ENCODE measurements at regions not wholly inside any gene's neighbourhood (a gene's known extent, or its start where the extent isn't known, plus 50 kb on each side); places are given as distances from the start of the nearest gene placed in this dataset.
"Not testable (repeated sequence)": the region's sequence is repeated elsewhere in the genome, so short reads cannot be mapped to it uniquely, and the experiment has no call there.

- not testable (repeated sequence) for DNase-seq
These were observed 916.6 kb downstream of the BRD1 start for GRCh38 chr22:48911067-48911466.

DNA sequence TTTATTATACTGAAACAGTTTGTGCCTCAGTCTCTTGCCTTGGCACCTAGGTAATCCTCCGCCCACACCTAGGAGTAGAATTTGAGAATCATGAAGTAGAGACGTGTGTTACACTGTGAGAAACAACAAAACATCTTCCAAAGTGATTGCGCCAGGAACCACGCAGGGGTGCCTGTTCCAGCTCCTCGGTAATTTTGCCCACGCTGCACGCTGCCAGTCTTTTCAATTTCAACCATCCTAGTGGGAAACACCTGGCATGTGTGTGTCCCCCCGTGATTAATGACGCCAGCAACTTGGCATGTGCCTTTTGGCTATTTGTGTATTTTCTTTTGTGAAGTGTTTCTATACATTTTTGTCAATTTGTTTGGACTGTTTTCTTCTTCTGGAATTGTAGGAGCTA lies 919.1 kb downstream of the BRD1 start:
- no peak for DNase-seq

DNA sequence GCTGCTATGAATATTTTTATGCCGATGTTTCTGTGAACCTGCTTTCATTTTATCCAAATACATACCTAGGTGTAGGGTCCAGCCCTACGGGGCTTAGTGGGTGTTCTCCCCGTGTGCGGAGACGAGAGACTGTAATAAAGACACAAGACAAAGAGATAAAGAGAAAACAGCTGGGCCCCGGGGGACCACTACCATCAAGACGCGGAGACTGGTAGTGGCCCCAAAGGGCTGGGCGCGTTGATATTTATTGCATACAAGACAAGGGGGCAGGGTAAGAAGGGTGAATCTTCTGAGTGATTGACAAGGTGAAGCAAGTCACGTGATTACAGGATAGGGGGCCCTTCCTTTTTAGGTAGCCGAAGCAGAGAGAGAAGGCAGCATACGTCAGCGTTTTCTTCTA lies 920.1 kb downstream of the BRD1 start:
- no peak for DNase-seq

DNA sequence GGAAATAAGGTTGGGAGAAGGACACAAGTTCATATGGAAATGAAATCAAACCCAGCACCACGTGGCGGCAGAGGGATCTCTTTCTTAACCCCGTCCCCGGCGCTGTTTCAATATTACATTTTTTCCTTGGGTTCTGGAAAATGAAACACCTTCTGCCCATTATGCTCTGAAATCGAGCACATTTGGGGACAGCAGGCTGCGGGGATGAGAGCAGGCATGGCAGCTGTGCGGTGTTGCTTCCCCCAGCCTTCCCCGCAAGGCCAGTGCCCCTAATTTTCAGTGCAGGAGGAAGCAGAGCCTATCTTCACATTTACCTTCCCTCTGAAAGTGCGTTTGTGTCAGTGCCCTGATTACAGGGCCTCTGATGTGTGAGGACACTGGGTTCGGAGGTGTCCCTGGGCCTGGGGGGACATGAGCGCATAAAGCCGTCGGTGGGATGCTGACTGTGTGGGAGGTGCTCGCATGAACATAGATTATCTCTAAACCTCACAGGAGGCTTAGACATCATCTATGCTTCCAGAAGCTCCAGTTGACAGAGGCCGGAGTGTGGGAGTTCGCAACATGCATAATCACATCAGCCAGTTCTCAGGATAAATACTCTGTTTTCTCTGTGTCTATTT lies 921.3 kb downstream of the BRD1 start:
- peak; percentile 3 for DNase-seq

DNA sequence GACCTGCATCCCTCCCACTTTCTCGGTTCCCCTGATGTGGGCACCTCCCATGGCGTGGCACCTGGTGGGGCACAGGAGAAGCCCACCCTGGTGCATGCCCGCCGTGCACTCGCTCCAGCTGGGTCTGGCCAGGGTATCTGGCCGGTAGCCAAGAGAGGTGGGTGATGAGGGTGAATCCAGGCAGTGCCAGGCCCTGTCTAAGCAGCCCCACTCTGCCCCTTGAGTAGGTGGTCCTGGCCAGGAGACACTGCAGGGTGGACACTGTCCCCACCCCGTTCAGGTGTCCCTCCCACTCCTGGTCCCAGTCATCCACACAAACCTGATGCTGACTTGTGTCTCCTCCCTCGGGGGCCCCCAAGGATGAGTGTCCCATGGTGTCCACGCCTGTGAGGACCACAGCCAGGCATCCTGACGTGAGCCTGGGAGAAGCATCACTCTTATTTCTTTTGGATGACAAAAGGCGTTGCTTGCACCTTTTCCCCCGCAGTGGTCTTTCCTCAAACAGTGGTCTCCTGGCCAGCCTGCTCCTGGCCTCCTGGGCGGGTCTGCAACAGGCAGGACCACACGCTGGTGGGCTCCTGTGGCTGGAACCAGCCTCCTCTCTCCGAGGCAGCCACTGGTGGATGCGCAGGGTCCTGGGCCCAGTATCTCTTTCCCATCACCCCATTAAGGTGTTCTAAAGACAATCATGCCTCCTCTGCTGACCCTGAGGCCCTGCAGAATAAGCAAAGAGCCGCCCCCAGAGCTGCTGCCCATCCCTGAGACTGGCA lies 922.3 kb downstream of the BRD1 start:
- DNase-seq: peak; percentile 7

- peak; percentile 8 for DNase-seq
These were observed 924.6 kb downstream of the BRD1 start for GRCh38 chr22:48902983-48903650.

GRCh38 chr22:48902001-48902869 lies 925.4 kb downstream of the BRD1 start:
- DNase-seq: peak; percentile 10

DNA sequence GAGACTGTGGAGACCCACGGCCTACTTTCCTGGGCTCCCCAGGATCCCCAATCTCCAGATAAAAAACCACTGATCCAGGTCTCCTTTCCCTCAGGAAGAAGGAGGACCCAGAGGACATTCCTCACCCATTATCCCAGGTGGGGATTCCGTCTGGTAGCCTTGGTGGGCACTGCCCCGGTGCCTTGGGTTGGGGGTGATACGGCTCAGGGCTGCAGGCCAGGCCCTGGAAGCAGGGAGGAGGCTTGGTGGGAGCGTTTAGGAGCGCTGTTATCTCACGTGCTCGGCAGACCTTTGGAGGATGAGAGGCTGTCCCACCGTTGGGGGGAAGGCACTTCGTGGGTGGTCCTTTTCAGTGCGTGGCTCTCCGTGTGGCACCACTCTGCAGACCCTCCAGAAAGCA lies 926.3 kb downstream of the BRD1 start:
- DNase-seq: peak; percentile 7

DNA sequence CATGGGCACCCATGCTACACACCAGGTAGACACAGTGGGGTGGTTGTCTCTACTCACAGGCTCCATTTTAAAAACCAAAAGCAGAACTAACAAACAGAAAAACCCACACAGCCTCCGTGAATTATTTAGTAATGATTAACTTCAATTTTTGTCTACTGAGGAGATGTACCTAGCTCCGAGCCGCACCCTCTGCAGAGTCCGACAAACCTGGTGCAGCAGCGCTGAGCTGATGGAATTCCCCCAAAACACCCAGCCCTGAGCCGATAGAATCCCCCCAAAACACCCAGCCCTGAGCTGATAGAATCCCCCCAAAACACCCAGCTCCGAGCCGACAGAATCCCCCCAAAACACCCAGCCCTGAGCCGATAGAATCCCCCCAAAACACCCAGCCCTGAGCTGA lies 927.0 kb downstream of the BRD1 start:
- DNase-seq: peak; percentile 1

DNA sequence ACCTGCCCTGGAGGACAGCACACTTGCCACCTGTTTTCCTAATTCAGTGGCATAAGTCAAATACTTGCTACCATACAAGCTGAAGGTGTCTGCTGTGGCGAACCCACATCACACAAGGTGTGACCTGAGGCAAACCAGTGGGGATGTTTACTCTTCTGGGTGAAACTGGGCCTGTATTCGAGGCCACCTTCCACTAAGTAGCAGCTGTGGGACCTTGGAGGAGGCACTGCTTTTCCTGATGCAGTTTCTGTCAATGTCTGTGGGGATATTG lies 927.4 kb downstream of the BRD1 start:
- DNase-seq: peak; percentile 1

DNA sequence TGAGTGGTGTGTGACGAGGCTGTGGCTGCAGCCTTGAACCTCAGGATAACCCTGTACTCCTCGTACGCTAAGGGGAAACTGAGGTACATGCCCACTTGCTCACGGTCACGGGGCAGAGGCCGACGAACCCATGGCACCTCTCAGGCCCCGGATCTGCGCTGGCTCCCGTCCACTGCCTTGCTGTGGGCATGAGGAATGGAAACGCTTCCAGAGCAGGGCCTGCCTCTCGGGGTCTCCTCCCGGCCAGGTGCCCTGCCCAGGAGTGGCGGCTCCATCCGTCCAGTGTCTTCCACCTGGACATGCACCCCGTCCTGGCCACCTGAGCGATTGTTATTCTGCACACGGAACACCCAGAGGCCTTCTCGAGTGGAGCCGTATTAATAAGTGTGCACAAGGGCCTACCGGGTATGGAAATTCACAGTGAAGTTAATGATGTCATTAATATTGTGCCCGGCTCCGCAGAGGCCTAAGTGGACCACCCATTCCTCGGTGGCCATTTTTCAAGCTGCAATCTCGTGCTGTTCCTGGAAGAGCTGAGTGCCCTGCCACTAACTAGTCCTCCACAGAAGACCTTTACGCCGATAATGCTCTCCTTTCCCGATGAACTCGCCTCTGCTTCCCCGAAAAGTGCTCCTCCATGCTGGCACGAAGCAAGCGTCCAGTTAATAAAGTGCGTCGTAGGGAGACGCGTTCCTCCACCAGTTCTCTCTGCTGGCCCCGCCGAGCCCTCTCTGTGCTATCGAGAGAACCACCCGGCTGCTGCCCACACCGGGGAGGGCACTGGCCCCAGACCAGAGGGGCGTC lies 927.9 kb downstream of the BRD1 start:
- peak; percentile 9 for DNase-seq

- peak; percentile 8 for DNase-seq
These were observed 929.0 kb downstream of the BRD1 start for GRCh38 chr22:48898524-48899250.

DNA sequence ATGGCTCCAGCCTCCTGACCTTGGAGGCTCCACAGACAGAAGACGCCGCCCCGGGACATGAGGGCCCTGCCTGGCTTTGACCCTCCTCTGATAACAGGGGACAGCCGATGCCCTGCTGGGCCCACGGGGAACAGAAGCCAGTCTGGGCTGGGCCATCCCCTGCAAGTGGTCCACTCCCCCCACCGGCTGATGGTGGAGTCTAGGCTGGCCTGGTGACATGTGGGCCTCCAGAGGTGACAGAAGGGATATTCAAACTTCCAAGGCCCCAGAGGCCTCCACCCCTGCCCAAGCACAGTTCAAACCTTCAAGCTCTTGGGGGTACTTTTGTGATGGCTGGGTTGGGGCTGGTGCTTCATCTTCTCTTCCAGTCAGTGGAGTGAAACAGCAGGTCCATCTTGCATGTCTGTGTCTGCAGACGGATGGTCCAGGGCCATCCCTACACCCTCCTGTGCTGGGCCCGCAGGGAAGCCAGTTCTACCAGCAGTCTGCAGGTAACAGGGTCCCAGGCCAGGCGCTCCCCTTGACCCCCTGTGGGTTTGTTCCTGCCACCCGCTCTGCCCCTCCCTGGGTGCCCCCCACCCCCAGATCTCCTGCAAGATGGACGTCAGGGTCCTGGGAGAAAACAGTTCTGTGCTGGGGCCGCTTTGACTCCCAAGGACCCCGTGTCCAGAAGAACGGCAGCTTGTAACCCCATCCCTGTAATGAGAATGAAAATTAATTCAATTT lies 929.9 kb downstream of the BRD1 start:
- no peak for DNase-seq

DNA sequence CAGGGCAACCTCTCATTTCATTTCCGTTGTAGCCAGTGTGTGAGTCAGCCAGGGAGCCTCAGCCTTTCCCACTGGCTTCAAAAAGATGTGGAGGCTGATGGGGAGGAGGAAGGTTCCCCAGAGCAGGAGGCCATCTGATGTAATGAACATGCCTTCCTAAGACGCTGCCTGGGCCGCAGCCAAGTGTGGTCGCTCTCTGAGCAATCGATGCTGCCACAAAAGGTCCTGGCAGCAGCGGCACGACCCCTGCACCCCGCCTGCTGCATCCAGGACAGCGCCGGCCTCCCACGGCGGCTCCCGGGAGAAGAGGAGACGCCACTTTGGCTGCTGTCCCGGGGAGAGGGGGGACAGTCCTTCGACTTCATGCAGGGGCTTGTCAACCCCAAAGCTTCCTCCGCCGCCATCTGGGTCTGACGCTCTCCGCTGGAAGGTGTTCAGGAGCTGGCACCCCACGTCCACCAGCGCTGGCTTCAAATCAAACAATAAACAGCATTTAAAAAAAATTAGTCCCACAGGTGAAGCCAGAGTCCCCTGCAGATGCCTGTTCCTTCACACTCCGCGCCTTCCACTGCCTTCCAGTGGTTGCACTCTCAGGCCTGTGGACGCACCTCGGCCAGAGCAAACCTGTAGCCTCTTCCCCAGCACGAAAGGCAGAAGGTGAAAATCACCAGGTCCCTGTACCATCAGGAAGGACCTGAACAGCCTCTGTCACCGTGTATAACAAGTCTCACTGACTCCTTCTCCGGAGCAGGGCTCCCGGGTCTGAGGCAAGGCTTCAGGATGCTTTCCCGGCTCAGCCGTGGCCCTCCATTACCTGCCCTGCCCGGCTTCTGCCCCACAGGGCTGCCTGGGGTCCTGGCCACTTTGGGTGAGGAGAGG lies 930.7 kb downstream of the BRD1 start:
- DNase-seq: no peak

DNA sequence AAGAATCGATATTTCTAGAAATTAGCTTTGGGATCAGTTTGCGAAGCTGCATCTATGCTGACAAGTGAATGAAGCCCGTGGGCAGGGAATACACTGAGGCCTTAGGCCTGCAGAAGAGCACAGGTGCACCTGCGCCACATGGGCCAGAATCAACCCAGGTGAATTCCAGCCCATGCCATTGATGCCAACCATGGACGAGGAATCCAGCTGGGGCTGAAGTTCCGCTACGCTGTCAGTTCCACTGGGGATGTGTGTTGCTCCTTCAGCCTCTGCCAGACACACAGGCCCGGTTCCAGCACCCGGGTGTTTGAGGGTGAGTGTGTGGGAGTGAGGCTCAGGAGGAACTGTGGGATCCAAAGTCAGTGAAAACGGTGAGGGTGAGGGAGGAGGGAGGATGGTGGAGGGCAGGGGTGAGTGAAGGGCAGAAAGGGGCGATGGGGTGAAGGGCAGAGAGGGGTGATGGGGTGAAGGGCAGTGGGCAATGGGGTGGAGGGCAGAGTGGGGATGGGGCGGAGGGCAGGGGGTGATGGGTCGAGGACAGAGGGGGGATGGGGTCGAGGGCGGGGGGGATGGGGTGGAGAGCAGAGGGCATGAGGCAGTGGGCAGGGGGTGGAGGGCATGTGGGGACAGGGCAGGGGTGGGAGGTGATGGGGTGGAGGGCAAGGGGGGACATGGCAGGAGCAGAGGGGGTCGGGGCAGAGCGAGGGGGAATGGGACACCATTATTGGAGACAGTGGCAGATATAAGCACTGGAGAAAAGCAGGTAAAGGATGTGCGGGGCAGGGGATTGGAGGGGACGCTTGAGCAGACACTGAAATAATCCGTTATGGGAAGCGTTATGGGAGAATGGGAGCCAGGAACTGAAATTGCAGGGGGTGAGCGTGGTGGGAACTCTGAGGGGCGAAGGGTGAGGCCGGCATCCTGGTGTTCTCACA lies 931.6 kb downstream of the BRD1 start:
- DNase-seq: no peak

GRCh38 chr22:48895336-48895735 lies 932.3 kb downstream of the BRD1 start:
- no peak for DNase-seq

DNA sequence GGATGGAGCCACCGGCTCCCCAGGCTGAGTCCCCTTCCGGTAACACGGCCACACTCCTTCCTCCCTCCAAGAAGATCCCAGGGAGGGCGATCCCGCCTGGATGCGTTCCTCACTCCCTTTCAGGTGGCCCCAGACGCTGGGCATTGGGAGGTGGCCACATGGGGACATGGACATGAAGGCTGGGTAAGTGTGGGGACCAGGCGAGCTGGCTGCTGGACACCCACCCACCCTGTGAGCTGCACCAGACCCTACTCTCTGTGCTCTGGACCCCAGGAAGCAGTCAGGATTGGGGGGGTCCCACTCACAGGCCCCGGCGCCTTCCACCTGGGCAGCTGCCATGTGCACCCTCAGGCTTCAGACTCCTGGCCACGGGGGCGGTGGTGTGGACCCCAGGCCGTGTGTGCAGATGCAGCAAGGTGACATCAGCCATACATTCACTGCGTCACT lies 932.8 kb downstream of the BRD1 start:
- no peak for DNase-seq

DNA sequence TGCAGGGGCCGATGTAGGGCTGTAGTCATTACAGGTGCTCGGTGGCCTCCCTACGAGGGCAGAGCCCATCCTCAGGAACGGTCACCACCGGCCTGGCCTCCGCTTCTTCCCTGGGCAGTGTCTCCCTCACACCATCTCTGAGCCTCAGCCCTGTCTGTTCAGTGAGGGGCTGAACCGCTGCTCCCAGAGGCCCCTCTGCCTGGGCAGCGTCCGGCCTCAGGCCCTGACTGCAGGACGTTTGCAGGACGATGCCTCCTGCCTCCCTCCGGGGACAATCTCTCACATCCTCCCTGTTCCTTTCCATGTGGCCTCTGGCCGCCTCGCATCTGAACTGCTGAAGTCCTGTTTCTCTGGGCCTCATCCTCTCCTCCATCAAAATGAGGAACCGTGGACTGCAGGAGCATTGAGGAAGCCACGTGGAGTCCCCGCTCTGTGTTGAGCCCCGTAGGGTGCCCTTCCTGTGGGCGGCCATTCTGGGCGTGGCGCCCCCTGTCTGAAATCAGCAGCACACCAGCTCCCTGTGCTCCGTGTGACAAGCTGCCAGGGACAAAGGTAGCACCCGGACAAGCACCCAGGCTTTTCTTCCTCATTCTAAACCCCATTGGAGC lies 933.5 kb downstream of the BRD1 start:
- DNase-seq: no peak

Data from activated naive CD4-positive, alpha-beta T cell treated with anti-CD3 and anti-CD28 coated beads, Interleukin-2, amount 50 U/mL, for 16 hours (primary cell).